SKM-1 treated with dmso at 0.1 percent for 144 hours (cell line): ENCODE measurements at regions not wholly inside any gene's neighbourhood (a gene's known extent, or its start where the extent isn't known, plus 50 kb on each side); places are given as distances from the start of the nearest gene placed in this dataset.
"Not testable (repeated sequence)": the region's sequence is repeated elsewhere in the genome, so short reads cannot be mapped to it uniquely, and the experiment has no call there.

ENCODE experiments used
- DNase-seq: peaks from one replicate; lab custom pipeline; 2025; ENCODE audit not compliant: unreplicated experiment; lab: John Stamatoyannopoulos, UW

- DNase-seq = no peak
Observed at GRCh38 chr12:127606476-127607015, 660.4 kb upstream of the TMEM132C start.

- DNase-seq = no peak
Observed at GRCh38 chr12:127607146-127607725, 659.7 kb upstream of the TMEM132C start.

GRCh38 chr12:127608359-127608758 lies 658.6 kb upstream of the TMEM132C start:
- DNase-seq = not testable (repeated sequence)

GRCh38 chr12:127613056-127613455 lies 653.9 kb upstream of the TMEM132C start:
- DNase-seq = no peak

GRCh38 chr12:127619869-127620734 lies 646.9 kb upstream of the TMEM132C start:
- DNase-seq = no peak

- no peak for DNase-seq
Observed at GRCh38 chr12:127620735-127621355, 646.1 kb upstream of the TMEM132C start.

GRCh38 chr12:127621366-127621765 lies 645.6 kb upstream of the TMEM132C start:
- no peak for DNase-seq

- no peak for DNase-seq
Observed at GRCh38 chr12:127623362-127623761, 643.6 kb upstream of the TMEM132C start.

GRCh38 chr12:127625176-127625771 lies 641.7 kb upstream of the TMEM132C start:
- DNase-seq = no peak

- DNase-seq = no peak
Observed at GRCh38 chr12:127628645-127629044, 638.3 kb upstream of the TMEM132C start.

GRCh38 chr12:127629066-127629820 lies 637.7 kb upstream of the TMEM132C start:
- DNase-seq = no peak

GRCh38 chr12:127632461-127632860 lies 634.5 kb upstream of the TMEM132C start:
- no peak for DNase-seq

- no peak for DNase-seq
Observed at GRCh38 chr12:127635838-127636237, 631.1 kb upstream of the TMEM132C start.

- DNase-seq = no peak
Observed at GRCh38 chr12:127636882-127637281, 630.1 kb upstream of the TMEM132C start.

GRCh38 chr12:127640181-127640886 lies 626.6 kb upstream of the TMEM132C start:
- DNase-seq = no peak

GRCh38 chr12:127642208-127642607 lies 624.8 kb upstream of the TMEM132C start:
- DNase-seq = no peak

- DNase-seq = no peak
Observed at GRCh38 chr12:127648321-127648720, 618.6 kb upstream of the TMEM132C start.

GRCh38 chr12:127649961-127650360 lies 617.0 kb upstream of the TMEM132C start:
- no peak for DNase-seq

GRCh38 chr12:127650626-127651025 lies 616.3 kb upstream of the TMEM132C start:
- DNase-seq = no peak

GRCh38 chr12:127652281-127652680 lies 614.7 kb upstream of the TMEM132C start:
- no peak for DNase-seq
